ENCODE measurements at regions not wholly inside any gene's neighbourhood (a gene's known extent, or its start where the extent isn't known, plus 50 kb on each side); places are given as distances from the start of the nearest gene placed in this dataset.

DNA sequence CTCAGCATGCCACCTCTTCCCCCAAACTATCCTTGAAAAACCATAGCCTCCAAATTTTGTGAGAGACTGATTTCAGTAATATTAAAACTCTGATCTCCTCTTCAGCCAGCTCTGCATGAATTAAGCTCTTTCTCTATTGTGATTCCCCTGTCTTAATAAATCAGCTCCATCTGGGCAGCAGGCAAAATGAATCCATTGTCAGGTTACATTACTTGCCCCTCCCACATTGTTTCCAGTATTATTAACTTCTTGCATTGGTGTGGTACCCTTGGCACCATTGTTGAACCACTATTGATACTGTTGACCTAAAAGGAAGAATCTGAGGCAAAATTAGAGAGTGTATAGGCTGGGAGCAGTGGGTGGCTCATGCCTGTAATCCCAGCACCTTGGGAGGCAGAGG, 512.2 kb upstream of the VRK2 start:
- DNase-seq, result no peak

- no peak for DNase-seq
Observed at GRCh38 chr2:57536535-57537231, 509.9 kb upstream of the VRK2 start.

DNA sequence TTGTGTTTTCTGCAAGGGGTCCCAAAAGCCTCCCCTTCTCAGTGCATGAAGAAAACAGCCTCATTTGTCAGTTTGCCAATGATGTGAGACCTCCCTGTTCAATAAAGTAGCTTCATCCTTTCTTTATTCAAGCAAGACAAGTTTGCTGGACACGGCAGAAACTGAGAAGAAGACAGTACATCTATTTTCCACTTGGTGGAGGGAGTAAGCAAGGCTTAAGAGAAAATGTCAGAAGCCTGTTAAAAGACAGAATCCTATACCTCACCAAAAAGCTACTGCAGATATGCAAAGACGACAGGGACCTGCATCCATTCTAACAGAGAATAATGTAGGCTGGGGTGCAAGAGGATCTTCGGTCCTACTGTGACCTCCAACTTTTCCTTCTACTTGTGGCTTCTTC, 506.8 kb upstream of the VRK2 start:
- no peak for DNase-seq

DNA sequence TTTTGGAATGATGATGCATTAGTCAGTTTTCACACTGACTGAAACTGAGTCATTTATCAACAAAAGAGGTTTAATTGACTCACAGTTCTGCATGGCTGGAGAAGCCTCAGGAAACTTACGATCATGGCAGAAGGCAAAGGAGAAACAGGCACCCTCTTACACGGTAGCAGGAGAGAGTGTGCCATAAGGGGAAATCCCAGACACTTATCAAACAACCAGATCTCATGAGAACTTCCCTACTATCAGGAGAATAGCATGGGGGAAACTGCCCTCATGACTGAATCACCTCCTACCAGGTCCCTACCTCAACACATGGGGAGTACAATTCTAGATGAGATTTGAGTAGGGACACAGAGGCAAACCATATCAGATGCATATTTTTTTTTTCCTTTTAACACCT, 504.5 kb upstream of the VRK2 start:
- no peak for DNase-seq

DNA sequence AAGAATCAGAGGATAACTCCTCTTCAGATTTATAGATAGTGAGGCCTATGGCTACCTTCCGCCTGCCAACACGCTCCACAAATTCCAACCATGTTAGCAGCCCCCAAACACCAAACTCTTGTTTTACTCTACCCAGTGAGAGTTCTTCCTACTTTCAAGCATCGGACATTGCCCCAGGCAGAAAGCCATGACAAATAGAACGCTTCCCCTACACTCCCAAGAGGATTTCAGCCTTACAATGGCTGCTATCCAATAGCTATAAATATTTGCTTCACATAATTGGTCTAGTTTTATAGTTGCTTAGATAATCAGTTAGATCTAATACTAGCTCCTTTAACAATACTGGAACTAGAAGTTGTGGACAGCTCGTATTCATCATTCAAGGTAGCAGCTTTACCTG, 503.4 kb upstream of the VRK2 start:
- no peak for DNase-seq

- no peak for DNase-seq
Observed at GRCh38 chr2:57544624-57545023, 502.0 kb upstream of the VRK2 start.

DNA sequence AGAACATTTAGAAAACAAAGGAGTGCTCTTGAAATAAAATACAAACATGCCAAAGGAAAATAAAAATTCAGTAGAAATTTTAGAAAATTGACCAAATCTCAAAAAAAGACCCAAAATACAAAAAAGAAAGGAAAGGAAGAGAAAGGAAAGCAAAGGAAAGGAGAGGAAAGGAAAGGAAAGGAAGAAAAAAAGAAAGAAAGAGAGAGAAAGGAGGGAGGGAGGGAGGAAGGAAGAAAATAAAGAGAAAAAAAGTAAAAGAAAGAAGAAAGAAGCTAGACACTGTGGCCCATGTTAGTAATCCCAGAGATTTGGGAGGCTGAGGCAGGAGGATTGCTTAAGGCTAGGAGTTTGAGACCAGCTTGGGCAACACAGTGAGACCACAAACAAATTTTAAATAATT, 500.1 kb upstream of the VRK2 start:
- no peak for DNase-seq

DNA sequence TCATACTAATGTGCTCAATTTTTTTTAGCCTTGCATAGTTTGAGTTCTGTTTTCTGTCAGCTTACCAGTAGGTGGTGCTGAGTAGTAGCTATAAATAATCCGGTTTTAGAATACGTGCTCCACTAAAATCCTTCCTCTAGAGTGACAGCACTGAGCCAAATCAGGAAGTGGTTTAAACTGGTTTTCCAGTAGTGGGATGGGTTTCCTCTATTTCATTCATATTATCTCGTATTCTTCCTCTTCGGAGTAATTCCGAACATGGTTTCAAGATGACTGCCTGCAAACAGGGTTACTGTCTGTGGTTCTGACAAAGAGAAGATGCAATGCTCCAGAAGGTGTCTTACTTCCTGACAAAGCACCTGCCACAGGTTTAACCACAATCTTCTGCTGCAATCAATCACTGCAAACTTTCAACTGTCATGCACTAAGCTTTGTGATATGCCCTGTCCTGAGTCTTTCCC, 496.9 kb upstream of the VRK2 start:
- peak; percentile 2 for DNase-seq

GRCh38 chr2:57550912-57551311, 495.7 kb upstream of the VRK2 start:
- DNase-seq, result no peak

DNA sequence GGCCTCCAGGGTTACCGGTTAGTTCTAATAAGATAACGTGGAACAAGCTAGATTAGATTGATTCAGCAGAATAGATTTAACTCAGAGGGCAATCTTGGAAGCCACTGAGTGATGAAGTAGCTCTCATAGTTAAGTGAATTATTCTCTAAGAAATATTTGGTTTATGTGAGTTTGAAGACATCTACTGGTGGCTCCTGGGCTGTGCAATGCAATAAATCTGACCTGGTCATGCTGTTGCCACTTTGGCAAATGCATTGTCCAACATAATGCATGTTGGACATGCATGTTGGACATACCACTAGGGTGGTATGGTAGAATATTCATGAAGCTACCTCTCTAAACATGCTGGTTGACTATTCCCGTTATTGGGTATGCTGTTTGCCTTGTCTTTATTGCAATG, 493.7 kb upstream of the VRK2 start:
- DNase-seq, result no peak

DNA sequence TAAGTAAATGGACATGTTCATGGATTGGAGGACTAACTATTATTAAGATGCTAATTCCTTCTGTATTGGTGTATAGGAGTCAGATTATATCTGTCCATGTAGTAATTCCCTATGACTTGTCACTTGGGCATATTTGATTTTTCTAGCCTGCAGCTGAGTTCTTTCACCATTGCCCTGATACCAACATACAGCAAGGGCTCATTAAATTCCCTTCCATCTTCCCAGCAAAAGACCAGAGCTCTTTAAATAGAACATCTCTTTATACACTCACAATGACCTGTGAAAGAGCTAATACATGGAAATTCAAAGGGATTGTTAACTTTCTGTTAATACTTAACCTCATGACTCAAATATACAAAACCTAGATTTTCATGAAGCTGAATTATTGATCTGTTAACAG, 492.3 kb upstream of the VRK2 start:
- DNase-seq, result no peak

GRCh38 chr2:57558312-57558711, 488.3 kb upstream of the VRK2 start:
- no peak for DNase-seq

DNA sequence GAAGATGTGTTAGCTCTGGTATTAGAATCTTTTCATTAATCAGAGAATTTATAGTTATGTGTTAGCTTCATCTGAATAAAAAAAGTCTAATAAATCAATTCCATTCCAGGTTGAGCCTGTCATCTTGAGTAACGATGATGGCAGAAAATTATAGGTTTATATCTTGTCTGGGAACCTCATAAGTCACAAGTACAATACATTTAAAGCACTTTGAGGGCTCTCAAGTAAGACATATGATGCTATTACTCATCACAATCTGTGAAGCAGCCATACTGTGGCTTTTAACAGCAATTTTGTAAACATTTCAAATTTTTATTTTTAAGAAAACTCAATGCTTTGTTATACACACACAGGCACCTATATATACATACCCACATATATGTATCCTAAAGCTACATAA, 484.1 kb upstream of the VRK2 start:
- DNase-seq, result no peak

DNA sequence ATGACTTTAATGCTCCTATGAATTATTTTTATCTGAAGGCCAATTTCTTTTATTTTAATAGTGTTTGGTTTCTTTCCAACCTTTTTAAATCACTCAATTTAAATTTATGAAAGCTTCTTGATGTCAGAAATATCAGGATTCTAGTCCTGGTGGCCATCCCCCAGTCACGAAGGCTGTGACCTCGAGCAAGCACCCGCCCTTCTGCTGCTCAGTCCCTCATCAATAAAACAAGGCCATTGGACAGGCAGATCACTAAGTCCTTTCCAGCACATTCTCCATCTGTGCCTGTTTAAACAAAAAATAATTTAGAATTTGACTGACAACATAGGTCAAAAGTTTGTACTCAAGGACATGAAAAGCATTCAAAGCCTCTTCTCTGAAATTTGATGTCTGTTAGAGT, 483.6 kb upstream of the VRK2 start:
- no peak for DNase-seq

GRCh38 chr2:57567245-57567644, 479.4 kb upstream of the VRK2 start:
- no peak for DNase-seq

- no peak for DNase-seq
Observed at GRCh38 chr2:57569396-57569795, 477.2 kb upstream of the VRK2 start.

DNA sequence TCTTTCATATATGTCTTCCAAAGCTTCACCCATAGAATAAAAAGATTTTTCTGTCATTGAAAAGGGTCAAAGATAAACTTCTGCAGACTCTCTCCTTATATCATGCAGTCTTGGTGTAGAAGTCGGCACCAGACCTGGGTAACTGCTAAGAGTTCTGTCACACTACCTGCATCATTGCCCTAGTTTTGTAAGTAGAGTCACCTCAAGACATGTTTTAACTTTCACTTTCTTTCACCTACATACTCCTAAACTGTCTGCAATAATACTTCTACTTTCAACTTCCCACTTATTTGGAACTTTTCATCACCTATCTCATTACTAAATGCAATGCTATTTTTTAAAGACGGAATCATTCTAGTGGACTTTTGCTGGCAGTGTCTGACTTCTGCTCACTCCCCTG, 475.6 kb upstream of the VRK2 start:
- DNase-seq, result no peak

DNA sequence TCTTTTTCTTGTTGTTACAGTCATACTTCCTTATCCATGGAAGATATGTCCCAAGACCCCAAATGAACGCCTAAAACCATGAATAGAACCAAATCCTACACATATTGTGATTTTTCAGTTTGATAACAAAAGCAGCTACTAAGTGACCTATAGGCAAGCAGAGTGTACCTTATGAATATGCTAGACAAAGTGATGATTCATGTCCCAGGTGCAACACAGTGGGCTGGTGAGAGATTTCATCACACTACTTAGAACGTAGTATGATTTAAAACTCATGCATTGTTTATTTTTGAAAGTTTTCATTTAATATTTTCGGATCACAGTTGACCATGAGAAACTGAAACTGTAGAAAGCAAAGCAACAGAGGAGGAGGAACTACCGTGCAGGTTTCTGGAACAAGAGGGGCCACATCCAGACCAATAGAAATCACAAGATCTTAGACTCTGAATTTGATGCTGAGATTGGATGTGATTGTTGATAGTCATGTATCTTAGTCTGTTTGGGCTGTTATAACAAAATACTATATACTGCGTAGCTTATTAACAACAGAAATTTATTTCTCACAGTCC, 470.8 kb upstream of the VRK2 start:
- no peak for DNase-seq

DNA sequence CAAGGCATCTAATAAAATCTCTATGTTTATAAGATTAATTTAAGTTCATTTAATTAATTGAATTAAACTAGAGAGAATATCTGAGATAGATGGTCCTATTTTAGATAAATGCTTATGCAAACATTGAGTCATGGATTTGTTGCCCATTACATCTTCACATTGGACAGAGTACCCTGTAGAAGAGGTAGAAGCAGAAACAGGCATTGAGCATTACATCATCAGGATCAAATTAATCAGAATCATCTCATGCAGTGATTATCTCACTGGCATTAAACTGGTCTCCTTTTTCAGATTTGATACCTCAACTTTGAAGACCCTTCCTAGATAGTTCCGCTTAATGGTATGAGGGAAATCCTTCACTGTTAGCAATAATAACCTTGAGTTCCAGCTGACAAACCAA, 469.6 kb upstream of the VRK2 start:
- no peak for DNase-seq

GRCh38 chr2:57597940-57598339, 448.7 kb upstream of the VRK2 start:
- no peak for DNase-seq

DNA sequence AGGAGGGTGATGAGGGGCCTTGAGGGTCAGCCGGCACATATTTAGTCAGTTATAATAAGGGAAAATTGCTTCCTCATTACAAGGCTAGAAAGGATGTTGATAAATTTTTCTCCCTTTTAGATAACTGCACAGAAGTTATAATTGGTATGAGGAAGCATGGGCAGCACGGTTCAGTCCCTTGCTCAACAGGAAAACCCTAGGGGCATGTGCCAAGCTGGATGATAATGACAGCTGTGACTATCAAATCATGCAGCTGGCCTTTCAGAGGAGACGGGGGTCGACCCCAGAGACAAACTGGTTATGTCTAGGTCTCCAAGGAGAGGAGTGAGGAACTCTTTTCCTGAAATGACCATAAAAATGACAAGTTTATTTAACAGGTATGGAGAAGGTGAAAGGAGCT, 448.1 kb upstream of the VRK2 start:
- no peak for DNase-seq

GRCh38 chr2:57602733-57603132, 443.9 kb upstream of the VRK2 start:
- DNase-seq, result no peak

GRCh38 chr2:57614988-57615387, 431.6 kb upstream of the VRK2 start:
- DNase-seq, result no peak

GRCh38 chr2:57615855-57616556, 430.6 kb upstream of the VRK2 start:
- no peak for DNase-seq

GRCh38 chr2:57617318-57617717, 429.3 kb upstream of the VRK2 start:
- no peak for DNase-seq

Data from NCI-H510A treated with DMSO at 0.1 percent for 48 hours (cell line).